Myocyte (in vitro differentiated cells): ENCODE measurements at regions not wholly inside any gene's neighbourhood (a gene's known extent, or its start where the extent isn't known, plus 50 kb on each side); places are given as distances from the start of the nearest gene placed in this dataset.
A peak's percentile ranks its signal among the peaks of the same experiment; 100 is the strongest.

Experiments used
- DNase-seq: peaks from one replicate; pipeline ENCODE4 v3.0.0-alpha.2; 2012; ENCODE audit warnings: low read depth

DNA sequence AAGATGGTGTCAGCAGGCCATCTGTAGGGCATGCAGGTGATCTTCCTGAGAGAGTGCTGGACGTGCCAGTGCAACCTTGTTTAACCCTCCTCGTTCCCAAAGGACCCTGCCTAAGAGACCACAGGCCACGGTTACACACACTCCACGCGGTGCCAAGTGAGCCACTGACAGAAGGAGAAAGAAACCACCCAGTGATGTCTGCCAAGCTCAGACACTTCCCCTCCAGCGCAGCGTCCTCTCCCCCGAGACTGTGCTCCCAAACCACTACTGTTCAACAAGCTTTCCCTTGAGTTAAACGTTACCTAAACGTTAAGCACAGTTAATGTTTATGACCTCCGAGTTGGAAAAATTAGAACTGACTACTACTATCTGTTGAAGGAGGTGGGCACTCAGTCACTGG is 119.1 kb upstream of the NCK2 start:
- no peak for DNase-seq

GRCh38 chr2:105621038-105621437 is 123.7 kb upstream of the NCK2 start:
- no peak for DNase-seq

- no peak for DNase-seq
Measured at GRCh38 chr2:105618351-105618659, 126.4 kb upstream of the NCK2 start.

DNA sequence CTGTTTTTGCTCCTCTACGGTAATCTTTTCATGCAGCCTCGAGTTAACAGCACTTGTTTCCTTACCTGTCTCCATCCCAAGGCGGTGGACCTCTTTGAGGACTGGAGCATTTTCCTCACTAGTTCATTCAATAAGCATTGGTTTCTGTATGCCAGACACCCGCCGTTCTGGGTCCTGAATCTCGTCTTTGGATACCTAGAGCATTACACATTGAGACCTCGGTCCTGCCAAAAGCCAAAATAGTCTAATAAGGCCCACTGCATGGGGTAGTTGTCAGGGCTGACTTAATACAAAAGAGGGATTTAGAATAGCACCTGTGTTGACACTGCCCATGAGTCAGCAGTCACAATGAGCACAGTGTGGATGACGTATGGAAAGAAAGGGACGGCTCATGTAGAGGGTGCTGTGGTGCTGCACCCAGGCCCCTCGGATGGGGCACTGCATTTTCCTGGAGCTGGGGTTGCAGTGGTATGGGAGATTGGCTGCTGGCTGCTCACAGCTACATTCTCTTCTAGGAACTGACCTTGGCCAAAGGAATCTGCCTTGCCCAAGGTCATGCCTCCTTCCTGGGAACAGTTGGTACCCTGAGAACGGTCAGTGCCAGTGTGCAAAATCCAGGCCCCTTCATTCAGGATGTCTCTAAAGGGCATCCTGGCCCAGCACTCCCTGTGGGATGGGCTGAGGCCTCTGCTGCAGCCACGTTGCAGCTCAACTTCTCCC is 126.9 kb upstream of the NCK2 start:
- DNase-seq: no peak

DNA sequence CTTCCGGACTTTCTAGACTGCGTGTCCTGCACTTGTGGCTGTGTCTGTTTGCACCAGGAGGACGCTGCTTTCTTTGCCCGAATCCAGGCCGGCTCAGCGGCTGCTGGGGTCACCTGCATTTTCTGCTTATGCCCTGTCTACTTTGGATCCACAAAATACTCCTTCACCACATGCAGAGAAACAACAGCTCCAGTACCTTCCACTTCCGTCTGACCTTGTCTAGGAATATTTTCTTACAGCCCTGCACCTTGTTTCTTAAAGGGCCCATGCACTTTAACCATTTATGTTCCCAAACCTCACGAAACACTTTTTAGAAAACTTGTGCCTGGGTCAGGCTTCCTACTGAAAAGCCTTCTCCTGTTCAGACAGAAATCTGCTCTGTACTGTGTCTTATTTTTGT is 129.4 kb upstream of the NCK2 start:
- no peak for DNase-seq

- DNase-seq: no peak
Measured at GRCh38 chr2:105611811-105612424, 132.8 kb upstream of the NCK2 start.

- DNase-seq: no peak
Measured at GRCh38 chr2:105611333-105611637, 133.4 kb upstream of the NCK2 start.

GRCh38 chr2:105610576-105611332 is 134.0 kb upstream of the NCK2 start:
- no peak for DNase-seq

DNA sequence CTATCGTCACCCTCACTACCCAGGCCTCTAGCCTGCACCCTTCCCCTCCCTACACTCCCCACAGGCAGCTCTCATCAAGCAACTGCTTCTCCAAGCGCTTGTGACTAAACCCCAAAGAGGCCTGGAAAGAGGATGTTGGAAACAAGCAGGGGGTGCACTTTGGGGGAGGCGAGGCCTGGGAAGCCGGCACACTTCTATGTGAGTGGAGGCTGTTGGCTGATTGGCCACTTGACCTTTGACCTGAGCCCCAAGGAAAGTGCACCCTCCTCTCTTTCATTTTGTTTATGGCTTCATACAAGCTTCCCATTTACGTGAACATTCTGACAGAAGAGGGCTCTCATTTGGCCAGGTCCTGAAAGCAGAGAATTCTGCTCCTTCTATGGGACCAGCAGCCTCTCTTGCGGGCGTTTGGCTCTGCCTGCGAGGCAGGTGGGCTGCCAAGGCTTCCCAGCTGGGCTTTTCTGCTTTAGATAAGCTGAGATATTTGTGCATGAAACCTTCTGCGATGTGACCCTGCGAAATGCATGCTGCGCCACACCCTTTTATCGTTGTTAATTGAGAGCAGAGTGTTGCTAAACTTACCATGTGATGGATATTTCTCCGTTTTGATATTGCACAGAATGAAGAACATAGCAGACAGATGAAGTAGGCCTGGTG is 134.8 kb upstream of the NCK2 start:
- no peak for DNase-seq

DNA sequence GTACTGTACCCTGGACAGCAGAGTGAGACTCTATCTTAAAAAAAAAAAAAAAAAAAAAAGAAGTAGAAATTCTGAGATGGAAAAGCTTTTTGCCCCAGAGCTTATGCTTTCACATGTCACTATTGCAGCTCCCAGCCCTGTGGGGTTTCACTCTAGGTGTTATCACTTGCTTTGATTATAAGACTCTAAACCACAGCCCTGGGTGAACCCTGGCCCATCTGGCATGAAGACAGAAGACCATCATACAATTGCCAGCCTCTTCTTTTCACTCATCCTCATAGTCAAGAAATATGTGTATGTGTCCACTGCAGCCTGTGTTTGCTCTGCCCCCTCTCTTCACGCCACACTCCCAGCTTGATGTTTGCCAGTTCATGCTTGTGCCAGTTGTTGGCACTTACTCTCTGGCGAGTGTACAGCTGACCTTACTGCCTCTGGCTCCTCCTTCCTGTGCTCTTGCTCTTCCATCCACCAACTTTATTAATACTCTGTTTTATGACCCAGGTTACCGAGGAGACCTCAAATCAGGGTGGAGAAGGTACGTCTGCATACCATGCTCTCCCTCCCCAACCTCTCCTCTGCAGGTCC is 136.7 kb upstream of the NCK2 start:
- DNase-seq: no peak

DNA sequence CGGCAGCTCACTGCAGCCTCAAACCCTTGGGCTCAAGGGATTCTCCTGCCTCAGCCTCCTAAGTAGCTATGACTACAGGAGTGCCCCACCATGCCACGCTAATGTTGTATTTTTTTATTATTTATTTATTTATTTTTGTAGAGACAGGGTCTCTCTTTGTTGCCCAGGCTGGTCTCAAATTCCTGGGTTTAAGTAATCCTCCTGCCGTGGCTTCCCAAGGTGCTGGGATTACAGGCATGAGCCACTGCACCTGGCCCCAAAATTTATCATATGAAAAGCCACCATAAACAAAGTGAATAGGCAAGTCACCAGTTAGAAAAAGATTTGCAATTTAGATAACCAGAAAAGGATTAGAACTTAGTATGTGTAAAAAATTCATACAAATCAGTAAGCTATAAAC is 138.6 kb upstream of the NCK2 start:
- DNase-seq: no peak

DNA sequence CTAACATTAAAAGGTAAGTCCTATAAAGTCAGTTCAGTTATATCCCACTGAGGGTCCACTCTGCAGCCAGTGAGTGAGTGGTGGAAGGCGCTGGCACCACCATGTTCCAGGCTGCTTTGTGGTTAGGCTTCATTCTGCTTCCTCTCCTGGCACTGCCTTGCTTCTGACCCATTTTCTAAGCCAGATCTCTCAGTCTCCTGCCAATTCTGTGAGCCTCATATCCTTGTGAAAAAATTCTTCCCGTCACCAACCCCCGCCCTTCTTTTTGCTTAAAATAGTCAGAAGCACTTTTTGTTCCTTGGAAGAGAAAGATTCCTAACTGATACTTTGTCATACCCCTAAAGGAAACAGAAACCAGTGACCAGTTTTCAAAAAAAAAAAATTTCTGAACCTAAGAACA is 139.8 kb upstream of the NCK2 start:
- DNase-seq: peak; percentile 15

DNA sequence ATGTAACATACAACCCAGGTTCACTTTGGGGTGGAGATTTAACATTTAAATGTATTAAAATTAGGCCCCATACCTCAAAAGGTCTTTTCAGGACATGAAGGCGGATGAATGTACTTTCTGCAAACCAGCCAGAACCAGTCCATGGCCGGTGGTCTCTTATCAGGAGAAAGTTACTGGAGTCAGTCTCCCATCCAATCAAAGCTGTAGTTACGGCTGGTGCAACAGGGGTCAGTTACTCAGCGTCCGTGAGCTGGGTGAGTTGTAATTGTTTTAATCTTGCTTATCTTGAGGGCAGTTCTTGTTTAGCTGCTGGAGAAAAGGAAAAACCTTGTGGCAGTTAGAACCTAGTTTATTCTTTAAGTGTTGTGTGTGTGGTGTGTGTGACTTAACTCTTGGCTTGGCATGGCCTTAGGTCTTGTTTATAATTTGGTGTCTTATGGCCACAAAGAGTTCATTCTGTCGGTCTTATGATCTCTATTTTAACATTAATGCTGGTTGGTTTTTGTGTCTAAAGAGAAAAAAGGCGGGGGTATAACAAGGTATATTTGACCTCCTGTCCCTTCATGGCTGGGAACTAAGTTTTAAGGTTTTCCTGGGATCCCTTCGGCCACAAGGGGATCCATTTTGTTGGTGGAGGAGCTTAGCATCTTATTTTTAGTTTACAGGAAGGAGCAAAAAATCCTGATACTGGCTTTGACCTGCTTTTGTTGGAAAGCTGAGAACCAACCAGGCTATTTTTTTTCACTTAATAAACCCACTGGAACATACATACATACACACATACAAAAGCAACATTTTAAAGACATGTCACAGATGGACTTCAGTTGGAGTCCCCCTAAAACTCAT is 143.5 kb upstream of the NCK2 start:
- DNase-seq: no peak

- no peak for DNase-seq
Measured at GRCh38 chr2:105600602-105600948, 144.1 kb upstream of the NCK2 start.

DNA sequence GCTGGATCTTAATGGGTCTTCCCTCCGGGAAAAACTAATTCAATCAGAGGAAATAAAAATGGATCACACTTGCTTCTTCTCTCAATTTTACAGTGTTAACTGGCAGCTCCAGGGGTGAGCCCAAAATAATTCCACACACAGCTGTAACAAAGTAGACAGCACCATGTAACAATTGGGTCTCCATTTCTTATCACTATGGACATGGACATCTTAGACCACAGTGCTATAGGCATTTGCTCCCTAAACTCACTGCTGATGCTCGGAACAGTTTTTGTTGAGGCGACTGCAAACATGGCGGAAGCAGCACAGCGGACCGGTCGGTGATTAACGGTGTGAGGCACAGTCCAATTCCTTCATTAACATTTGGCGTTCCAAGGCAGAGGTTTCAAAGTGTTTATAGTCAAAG is 144.7 kb upstream of the NCK2 start:
- no peak for DNase-seq

GRCh38 chr2:105598829-105599698 is 145.6 kb upstream of the NCK2 start:
- no peak for DNase-seq

DNA sequence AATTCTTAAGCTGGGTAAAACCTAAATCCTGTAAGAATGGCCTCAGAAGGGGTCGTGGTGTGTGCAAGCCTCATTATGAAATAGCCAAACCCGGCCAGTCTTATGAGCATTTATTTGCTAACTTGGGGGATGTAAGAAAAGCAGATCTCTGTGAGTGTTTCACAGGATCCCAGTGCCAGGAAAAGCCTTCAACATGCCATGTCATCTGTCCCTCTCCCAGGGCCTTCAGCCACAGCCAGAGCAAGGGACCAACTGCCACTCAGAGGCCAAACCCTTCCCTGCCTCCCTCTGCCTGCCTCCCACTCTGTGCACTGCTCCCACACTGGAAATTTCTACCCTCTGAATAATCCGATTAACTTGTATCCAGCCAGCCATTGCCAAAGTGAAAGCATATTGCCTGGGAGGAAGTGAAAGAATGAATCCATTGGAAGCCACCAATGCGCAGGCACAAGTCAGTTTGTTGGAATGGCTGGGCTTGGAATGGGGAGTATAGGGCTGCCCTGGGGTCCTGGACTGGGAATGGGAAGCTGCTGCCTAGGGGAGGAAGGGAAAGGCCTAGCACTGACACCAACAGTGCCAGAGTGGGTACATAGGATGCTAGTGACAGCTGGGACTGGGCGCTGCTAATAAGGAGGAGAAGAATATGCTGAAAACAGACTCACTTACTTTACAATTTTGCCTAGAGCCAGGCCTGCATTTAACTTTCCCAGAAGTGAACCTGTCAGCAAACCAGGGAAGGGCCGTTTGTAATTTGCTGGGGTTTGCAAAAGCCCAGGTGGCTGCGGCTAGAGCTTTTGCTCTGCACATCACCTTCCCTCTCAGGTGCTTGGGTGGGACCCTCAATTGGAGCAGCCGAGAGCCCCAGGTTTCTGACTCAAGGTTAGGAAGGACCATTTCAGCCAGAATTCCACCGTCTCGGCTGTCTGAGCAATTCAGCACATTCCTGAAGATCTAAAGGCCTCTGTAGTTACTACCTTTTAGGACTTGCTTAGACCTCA is 146.6 kb upstream of the NCK2 start:
- no peak for DNase-seq

DNA sequence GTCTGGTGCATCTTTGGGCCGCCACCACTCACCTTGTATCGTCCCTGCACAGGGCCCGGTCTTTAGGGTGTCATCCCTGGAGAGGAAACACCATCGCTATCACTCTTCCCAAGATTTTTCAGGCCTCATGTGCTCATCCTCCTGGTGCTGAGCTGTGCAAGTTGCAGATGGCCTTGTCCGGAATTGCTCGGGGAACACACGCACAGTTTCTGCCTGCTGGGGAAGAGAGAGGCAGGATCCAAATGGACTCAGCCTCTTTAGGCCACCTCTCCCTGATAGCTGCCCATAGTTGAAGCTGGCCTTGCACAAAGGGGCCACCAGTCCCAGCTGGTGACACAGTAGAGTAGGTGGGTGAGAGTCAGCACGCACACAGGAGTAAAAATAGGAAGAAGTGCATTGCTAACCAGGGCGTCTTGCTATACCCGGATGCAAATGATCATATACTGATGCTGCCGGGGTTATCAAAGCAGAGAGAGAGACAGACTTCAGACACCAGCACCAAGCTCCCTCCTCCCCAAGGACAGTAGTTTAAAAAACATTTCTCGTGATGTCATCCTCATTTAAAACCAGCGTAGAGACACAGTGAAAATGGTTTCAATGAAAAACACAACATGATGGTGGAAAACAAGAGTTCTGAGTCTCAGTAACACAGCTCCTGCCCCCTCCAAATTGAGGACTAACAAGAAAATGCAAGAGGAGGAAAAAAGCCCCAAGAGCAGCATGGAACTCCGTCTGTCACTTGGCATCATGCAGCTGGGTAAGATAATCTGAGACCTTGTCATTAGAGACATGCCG is 147.5 kb upstream of the NCK2 start:
- DNase-seq: no peak
